PC-9 (cell line): ENCODE measurements at regions not wholly inside any gene's neighbourhood (a gene's known extent, or its start where the extent isn't known, plus 50 kb on each side); places are given as distances from the start of the nearest gene placed in this dataset.

Source experiments
- EZH2 ChIP-seq: fragments of 200-600 bp; sonication (generic); IDR thresholded peaks from 2 replicates; pipeline ENCODE4 v1.8.0; 2017; ENCODE audit warnings: antibody characterized with exemption, low read depth
- TF ChIP-seq, protein P1 (sequence below): fragments of 200-600 bp; sonication (generic); conservative IDR thresholded peaks from 2 replicates; pipeline ENCODE4 v1.6.1; 2017; ENCODE audit warnings: mixed run types, antibody characterized with exemption, mild to moderate bottlenecking, moderate library complexity

DNA sequence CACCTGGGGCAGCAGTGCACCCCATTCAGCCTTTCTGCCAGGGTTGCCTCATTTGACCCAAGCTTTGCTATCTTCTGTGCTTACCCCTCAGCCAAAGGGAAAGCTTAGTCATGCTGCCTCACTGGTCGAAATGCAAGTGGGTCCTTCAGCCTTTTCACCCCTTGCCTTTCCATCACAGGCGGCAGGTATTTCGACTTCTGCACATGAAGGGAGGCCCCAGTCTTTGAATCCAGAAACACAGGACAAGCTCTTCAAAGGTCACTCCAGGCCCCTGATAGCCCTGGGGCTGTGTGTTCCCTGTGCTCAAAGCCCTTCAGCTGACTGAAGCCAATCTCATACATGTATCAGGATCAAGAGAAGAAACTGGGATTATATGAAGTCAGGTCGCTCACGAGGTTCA lies 129.7 kb downstream of the SNX19 start:
- TF ChIP-seq, protein P1, sequence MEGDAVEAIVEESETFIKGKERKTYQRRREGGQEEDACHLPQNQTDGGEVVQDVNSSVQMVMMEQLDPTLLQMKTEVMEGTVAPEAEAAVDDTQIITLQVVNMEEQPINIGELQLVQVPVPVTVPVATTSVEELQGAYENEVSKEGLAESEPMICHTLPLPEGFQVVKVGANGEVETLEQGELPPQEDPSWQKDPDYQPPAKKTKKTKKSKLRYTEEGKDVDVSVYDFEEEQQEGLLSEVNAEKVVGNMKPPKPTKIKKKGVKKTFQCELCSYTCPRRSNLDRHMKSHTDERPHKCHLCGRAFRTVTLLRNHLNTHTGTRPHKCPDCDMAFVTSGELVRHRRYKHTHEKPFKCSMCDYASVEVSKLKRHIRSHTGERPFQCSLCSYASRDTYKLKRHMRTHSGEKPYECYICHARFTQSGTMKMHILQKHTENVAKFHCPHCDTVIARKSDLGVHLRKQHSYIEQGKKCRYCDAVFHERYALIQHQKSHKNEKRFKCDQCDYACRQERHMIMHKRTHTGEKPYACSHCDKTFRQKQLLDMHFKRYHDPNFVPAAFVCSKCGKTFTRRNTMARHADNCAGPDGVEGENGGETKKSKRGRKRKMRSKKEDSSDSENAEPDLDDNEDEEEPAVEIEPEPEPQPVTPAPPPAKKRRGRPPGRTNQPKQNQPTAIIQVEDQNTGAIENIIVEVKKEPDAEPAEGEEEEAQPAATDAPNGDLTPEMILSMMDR = no peak
- TF ChIP-seq EZH2 = no peak
